ENCODE measurements at regions not wholly inside any gene's neighbourhood (a gene's known extent, or its start where the extent isn't known, plus 50 kb on each side); places are given as distances from the start of the nearest gene placed in this dataset.

DNA sequence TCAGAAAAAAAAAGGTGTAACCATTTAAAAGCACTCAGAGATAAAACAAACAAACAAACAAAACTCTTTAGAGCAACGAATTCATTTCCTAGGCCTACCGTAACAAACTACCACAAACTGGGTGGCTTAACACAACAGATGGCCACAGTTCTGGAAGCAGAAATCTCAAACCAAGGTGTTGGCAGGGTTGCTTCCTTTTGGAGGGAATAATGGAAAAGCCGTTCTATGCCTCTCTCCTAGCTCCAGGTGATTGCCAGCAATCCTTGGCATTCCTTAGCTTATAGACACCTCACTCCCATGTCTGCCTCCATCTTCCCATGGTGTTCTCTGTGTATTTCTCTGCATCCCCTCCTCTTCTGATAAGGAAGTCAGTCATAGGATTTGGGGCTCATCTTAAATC lies 200.4 kb downstream of the RAB38 start:
- intact Hi-C loops (cut with DNase I) = no loop called here
- no peak for DNase-seq (ENCODE audit: low spot score)

DNA sequence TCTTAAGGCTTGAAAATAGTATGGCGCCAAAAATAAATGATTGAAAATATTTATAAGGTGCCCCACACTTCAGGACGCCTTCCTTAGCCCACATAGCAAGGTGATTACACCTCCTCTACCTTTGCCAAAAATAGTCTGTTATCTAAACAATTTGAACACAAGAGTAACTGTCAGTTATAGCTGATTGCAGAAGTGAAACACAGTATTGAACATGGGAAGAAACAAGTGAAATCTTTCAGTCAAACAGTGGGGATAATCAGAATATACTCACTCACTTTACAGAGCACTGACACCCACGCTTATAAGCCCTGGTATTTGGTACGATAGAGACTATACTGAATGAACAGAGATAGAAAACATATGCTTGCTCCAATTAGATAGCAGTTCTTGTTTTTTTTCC lies 203.1 kb downstream of the RAB38 start:
- intact Hi-C loops (cut with DNase I) = no loop called here
- no peak for DNase-seq (ENCODE audit: low spot score)

DNA sequence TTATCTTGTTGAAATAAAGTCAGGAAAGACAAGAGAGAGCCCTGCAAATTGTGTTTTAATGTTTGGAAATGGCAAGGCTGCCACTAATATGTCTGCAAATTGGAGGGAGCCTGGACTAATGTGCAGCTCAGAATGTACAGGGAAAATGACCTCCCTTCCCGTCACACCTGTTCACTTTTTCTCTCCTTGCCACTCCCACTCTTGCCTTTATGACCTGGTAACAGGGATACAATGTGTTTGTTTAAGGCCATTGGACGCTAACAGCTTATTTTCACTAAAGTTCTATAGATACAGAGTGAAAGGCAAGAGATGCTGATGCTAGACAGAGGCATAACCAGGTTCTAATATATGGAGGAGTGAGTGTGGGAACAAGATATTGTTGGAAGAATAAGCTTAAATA lies 203.9 kb downstream of the RAB38 start:
- DNase-seq (ENCODE audit: low spot score) = no peak
- intact Hi-C loops (cut with DNase I) = no loop called here

DNA sequence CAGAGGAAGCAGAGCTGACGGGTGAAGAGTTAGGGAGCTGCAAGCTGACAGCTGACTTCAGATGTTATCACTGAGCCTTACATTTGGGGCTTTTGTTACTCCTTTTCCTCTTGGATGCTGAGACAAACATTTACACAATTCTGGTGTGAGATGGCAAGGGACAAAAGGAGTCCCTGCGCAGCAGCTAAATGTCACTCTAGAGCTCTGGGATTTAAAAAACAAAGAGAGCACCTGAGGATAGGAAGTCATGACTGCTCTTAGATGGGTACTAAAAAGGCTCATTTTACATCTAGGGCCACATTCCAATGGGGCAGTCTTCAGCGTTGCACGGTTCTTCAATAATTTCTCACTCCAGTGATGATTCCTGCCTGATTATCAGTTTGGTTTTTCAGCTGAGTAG lies 204.5 kb downstream of the RAB38 start:
- intact Hi-C loops (cut with DNase I) = no loop called here
- DNase-seq (ENCODE audit: low spot score) = no peak

DNA sequence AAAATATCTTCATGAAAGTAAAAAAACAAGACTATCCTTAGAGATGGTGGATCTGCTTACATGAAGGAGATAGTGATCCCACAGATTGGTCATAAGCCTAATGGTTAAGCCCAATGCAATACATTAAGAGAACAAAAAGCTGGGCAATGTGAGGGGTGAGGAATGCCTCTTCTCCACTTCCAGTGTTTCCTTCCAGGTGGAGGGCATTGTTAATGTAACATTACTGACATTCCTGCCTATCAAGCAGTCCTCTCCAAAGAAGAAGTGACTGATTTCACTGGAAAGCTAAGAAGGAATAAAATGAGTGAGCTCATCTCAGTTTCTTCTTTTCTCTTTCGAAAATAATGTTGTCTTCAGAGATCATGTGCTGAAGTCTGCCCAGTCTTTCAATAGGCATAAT lies 207.8 kb downstream of the RAB38 start:
- no peak for DNase-seq (ENCODE audit: low spot score)

DNA sequence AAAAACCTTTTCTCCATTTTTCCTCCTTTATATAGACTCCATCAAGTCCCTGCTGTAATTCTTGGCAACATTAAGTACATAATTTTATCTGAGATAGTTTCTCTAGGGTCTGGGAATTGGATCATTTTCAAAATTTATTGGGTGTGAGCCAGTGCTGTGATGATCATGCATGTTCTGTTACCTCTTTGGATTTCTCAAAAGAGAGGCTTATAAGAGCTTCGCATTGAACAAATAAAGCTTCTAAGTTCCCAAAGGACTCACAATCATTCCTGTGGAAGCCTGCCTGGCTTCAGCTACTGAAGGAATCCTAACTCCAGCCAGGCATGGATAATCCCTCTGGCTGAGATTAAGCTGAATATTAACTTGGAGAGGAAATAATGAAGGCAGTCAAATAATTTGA lies 208.5 kb downstream of the RAB38 start:
- intact Hi-C loops (cut with DNase I) = no loop called here
- DNase-seq (ENCODE audit: low spot score) = no peak

More for the DNA sequence above, 207.8 kb downstream of the RAB38 start:
- intact Hi-C loops (cut with DNase I) = no loop called here

DNA sequence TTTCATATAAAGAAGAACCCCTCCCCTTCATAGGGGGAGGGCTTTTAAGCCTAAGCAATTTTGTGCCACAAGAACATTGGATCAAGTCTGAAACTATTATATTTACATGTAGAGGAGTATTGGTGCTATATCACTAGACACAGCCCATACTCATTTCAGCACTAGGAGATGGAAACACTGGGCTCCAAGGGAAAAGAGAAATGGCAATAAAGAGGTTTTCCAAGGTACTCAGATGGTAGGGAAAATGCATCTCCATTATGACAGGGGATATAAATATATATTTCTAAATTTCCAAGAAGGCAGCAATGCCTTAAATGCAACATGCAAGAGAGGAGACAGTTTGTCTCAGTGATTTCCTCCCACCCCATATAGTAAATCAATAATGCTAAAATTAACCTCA lies 209.0 kb downstream of the RAB38 start:
- intact Hi-C loops (cut with DNase I) = no loop called here
- no peak for DNase-seq (ENCODE audit: low spot score)

DNA sequence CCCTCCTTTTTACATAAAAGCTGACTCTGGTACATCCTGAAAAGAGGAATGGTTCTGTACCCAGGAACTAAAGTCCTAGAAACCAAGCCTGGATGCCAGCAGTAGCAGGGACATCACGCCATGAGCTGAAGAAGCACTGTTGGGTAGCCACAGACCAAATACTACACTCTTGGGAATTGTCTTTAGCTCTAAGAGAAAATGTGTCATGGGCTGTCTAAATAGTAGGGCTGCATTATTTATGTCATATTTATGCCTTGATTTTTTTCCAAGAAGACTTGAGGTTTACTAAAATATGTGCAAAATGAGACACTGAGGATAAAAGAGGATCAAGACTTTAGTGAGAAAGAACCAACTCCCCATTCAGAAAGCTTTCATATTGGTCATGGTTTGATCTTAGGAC lies 213.6 kb downstream of the RAB38 start:
- intact Hi-C loops (cut with DNase I) = no loop called here
- no peak for DNase-seq (ENCODE audit: low spot score)

DNA sequence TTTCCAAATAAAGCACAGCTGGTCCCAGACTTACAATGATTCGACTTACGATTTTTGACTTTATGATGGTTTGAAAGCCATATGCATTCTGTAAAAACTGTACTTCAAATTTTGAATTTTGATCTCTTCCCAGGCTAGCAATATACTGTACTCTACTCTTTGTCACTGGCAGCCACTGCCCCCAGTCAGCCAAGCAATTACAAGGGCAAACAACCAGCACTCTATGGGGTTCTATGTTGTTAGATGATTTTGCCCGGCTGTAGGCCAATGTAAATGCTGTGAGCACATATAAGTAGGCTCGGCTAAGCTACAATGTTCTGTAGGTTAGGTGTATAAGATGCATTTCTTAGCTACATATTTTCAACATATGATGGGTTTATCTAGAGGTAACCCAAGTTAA lies 217.3 kb downstream of the RAB38 start:
- intact Hi-C loops (cut with DNase I) = no loop called here
- DNase-seq (ENCODE audit: low spot score) = no peak

DNA sequence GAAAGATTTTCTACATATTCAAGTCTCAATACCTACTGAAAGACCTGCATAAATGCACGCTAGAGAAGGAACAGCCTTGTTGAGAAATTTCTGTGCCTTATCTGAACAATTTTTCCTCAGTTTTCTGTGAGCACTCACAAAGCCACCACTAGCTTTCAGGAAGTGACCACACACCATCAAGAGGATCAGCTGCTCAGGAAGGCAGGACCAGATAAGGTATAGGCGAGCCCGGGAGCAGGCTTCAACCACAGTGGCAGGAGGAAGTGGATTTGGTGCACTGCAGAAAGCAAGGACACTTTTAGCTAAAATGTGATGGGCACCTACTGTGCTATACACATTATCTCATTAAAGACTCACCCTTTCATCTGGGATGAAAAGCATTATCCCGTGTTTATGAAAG lies 220.8 kb downstream of the RAB38 start:
- DNase-seq (ENCODE audit: low spot score) = no peak
- intact Hi-C loops (cut with DNase I) = no loop called here

DNA sequence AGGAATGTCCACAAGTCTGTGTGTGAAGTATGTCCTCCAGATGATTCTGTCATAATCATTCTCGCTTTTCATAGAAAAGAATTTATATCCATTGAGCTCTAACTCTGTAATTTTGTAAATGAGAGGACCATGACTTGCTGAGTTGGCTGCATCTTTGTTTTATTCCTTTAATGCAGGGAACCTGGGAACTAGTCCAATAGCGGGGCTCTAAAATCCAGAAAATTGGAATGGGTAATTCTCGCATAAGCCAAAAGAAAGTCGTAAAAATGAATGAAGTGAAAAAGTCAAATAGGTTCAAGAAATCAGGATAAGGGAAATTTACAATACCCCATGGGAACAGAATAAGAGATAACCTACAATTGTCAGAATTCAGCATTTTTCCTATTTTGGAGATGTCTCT lies 232.5 kb downstream of the RAB38 start:
- no peak for DNase-seq (ENCODE audit: low spot score)
- intact Hi-C loops (cut with DNase I) = no loop called here

DNA sequence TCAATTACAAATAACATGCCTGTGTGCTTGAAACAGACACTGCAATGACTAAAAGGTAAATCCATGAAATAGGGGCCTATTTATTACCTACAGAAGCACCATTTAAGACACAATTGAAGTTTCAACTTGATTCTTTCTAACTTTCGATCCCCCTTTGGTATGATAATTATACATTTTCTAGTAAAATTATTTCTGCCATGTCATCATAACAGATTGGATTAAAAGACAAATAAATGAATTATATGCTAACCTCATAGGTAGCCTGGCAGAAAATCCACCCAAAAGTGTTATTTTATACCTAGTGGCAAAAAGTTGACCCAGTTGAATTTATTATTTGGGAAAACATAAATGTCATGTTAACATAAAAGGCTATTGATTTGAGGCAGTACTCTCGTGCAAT lies 241.1 kb downstream of the RAB38 start:
- no peak for DNase-seq (ENCODE audit: low spot score)
- intact Hi-C loops (cut with DNase I) = no loop called here

DNA sequence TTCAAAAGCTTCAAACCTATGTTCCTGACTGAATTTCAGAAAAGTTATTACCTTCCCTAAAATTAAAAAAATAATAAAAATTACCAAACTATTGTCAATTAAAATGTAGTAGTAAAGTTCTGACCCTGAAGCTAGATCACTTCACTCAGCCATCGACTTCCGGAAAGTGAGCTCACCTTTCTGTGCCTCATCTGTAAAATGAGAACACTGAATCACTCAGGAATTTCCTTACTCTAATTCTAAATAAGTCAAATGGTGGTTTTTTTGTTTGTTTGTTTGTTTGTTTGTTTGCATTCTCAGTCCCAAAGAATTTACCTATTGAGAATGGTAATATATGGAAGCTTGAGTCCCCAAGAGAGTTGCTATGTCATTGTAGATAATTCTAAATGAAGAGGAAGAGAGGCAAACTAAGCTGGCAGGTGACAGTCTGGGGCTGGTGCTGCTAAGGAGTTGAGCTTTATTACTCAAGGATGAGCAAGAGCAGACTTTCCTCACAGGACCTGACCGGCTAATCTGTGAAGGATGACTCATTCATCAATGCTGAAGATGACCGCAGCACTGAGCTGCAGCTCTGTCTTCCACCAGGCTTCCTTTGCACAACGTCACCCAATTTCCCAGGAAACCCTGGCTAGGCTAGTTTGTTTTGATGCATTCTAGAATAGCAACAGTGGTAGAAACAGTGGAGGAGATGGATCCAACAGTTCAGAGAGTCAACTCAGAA lies 248.8 kb downstream of the RAB38 start:
- intact Hi-C loops (cut with DNase I) = no loop called here
- DNase-seq (ENCODE audit: low spot score) = no peak

DNA sequence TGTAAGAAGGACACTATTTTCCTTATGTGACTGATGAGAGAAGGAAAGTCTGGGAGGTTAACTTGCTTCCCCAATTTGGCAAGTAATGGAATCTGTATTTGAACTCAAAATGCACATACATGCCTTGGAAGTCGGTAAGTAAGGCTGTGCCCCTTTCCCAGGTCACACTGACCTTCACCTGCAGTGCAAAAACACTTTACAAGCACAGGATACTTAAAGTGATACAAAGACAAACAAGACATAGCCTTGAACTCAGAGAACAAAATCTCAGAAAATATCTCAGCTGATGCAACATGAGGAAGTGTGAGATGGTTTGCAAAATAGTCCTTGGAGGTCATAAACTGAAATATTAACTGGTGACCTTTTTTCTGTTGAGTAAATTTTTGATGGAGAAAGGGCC lies 251.1 kb downstream of the RAB38 start:
- intact Hi-C loops (cut with DNase I) = loop anchor here in 1 of 2 donors (2.0 kb wide), 1 partner anchor 69 kb away; no protein-coding TSS in a partner anchor
- DNase-seq (ENCODE audit: low spot score) = no peak

DNA sequence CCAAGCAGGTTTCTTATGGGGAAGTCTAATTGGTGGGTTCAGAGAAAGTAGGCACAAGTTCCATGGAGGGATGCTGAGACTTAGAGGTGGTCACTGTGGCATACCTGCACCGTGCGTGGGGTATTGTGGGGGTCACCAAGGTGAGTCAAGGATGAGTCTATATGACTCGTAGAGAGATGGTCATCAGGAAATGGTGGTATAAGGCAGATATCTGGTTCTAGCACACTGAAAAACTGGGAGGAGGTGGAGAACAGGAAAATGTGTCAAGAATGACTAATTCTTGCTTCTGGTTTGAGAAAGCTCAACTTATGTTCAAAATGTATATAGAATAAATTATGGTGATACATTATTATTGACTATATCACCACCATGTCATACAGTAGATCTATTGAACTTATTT lies 258.1 kb downstream of the RAB38 start:
- DNase-seq (ENCODE audit: low spot score) = no peak
- intact Hi-C loops (cut with DNase I) = no loop called here

DNA sequence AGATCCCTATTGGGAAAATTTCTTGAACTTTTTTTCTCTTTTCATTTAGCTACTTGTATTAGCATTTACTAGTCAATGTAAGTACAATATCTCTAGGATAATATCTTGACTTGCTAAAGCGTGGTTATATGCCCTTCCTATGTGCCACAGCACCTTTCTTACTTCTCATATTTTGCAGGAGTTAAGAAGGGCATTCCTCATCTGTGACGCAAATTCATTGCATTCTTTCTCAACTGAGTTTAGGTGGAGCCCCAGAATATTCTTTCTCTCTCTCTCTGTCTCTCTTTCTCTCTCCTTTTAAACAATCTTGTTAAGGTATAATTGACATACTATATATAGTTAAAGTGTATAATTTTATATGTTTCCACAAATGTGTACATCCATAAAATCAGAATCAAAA lies 266.1 kb downstream of the RAB38 start:
- intact Hi-C loops (cut with DNase I) = no loop called here
- no peak for DNase-seq (ENCODE audit: low spot score)

DNA sequence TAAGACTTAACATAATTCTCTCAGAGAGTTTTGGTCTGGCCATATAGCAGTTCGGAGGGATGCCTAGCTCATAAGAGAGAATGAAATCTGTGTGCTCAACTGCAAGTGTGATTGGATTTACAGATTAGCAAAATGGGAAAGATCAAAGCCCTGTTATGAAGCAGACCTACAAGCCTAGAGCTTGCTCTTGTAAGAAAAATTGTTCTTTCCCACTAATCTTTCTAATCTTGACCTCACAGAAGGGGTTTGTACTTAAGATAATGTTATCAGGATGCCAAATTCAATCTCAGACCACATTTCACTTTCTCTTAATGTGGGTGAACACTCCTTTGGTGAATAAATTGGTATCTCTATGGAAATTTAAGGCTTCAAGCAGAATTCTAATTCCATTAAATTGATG lies 267.2 kb downstream of the RAB38 start:
- intact Hi-C loops (cut with DNase I) = no loop called here
- DNase-seq (ENCODE audit: low spot score) = no peak

DNA sequence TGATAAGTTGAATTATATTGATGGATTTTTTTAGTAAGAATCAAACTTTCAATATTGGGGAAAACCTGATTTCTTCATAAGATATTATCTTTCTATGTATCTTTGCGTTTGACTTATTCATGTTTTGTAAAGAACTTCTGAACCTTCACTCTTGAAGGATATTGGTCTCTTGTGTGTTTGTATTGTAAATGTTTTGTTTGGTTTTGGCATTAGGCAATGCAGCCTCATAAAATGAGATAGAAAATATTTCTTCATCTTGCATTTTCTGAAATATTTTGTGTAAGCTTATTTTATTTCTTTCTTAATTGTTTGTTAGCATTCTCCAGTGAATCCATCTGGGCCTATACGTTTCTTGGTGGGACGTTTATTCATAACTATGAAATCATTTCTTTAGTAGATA lies 271.9 kb downstream of the RAB38 start:
- DNase-seq (ENCODE audit: low spot score) = no peak
- intact Hi-C loops (cut with DNase I) = no loop called here

DNA sequence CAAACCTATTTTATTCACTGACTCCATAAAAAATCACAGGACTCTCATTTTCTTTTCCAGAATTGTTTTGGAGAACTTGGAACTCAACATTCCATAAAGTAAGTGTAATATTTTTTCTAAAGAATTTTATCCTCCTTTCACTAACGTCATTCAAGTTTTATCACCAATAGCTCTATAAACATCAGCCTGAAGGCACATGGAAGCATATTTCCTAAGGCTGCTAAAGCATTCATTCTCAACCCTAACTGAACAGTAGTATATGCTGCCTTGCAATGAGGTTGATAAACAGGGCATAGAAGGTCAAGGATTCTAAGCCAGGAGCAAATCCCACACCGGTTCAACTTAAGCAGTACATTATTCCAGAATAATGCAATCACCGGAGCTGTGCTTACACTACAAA lies 273.9 kb downstream of the RAB38 start:
- no peak for DNase-seq (ENCODE audit: low spot score)
- intact Hi-C loops (cut with DNase I) = no loop called here

DNA sequence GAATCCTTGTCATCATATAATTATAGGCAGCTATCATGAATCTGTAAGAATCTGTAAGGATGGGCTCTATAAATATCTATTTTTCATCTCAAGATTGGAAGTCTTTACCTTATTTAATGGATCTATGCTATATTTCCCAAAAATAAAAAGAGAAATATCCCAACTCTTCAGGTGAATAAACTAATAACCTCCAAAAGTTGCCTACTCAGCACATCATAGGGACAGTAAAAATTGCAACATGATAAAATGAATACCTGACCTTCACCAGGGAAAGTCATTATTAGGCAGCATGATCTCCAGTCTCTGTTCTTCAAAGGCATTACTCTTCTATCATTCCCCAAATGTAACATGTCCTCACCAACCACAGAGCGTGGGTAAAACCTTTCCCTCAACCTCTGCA lies 277.3 kb downstream of the RAB38 start:
- intact Hi-C loops (cut with DNase I) = no loop called here
- no peak for DNase-seq (ENCODE audit: low spot score)

DNA sequence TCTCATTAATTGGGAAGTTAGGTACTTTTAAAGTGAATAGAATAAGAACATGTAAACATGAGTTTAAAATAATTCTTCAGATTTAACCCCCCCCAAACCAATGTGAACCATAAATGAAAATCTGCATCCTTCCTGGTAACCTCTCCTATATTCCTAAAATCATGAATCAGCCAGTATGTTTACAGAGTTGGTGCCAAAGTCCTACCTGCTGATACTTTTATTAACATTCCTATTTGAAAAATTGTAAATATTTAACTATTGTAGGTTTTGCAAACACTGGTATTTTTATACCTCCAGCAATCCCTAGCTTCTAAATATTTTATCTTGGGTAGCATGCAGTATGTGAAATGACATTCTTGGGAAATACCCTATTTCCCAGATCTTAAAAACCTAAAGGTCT lies 278.2 kb downstream of the RAB38 start:
- DNase-seq (ENCODE audit: low spot score) = no peak
- intact Hi-C loops (cut with DNase I) = no loop called here

DNA sequence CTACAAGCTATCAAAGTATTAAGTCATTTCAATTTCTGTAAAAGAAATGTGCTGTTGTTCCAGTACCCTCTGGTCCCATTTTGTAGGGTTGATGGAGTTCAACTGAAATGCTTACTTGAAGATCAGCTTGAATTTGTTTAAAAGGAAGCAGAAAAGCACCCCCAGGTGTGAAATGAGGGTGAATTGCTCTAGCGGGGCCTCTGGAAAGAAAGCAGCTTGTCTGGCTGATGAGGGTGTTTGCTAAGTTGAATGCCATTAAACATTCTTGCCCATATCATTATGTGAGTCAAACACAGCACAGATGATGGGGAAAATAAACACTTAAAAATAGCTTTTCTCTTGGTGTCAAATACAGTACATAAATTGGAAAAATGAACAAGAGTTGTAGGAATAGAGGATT lies 280.3 kb downstream of the RAB38 start:
- intact Hi-C loops (cut with DNase I) = no loop called here

More for the DNA sequence above, 280.3 kb downstream of the RAB38 start:
- DNase-seq (ENCODE audit: low spot score) = no peak
